CD4-positive, alpha-beta T cell treated with Interleukin-10 for 1 hour (primary cell): ENCODE measurements at regions not wholly inside any gene's neighbourhood (a gene's known extent, or its start where the extent isn't known, plus 50 kb on each side); places are given as distances from the start of the nearest gene placed in this dataset.
"Not testable (repeated sequence)": the region's sequence is repeated elsewhere in the genome, so short reads cannot be mapped to it uniquely, and the experiment has no call there.

Experiments
- DNase-seq: peaks from one replicate; pipeline ENCODE4 v3.0.0-alpha.2; 2020

DNA sequence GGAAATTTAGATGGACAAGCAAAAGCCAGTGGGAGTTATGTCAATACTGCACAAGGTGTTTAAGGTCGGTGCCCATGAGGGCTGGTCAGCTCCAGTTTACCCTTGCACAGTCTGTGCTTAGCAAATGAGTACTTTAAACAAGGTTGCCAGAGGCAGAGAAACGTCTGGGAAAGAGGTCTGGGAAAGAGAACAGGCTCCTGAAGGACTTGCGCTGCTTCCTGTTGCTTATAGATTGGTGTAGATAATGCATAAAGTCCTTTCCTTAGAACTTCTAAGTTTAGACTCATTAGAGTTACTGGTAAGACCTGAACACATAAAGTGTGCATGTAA lies 162.6 kb upstream of the P2RY1 start:
- no peak for DNase-seq

DNA sequence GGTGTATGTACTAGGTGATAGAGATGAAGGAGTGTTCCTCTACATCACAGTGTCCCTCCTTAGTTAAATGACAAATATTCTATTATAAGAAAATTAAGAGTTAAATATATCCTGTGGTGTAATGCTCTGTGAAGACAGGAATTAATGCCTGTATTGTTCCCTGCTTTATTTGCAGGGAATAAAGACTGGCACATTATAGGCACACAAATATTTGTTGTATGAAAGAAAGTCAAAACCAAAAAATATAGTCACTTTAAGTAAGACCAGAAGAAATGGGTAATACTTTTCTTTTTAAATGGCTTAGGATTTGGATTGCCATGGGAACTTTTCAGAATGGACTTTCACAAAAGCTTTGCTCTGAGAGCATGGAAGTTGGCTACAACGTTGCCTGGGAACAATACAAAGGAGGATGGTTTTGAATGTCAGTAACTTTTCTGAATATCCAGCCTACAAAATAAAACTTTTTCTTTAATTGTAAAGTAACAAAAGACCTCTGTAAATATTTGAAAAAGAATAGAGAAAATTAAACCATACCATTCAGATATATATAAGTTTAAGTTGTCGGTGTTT lies 158.0 kb upstream of the P2RY1 start:
- no peak for DNase-seq

DNA sequence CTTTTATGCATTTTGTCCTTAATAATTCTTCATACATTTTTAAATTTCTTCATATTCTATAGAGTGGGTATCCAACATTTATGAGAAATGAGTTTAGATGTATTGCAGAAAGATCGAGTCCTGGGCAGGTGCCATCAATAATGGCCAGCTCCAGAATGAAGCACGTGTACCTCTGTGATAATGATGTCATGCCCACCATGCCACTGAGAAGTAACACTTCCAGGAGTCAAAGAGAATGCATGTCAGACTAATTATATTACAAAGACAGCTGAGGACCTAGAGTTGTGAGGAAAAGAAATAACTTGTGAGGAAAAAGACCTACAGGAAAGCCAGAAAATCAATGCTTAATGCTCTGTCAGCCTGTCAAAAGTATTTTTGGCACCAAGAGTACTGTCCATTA lies 157.4 kb upstream of the P2RY1 start:
- DNase-seq, result no peak

DNA sequence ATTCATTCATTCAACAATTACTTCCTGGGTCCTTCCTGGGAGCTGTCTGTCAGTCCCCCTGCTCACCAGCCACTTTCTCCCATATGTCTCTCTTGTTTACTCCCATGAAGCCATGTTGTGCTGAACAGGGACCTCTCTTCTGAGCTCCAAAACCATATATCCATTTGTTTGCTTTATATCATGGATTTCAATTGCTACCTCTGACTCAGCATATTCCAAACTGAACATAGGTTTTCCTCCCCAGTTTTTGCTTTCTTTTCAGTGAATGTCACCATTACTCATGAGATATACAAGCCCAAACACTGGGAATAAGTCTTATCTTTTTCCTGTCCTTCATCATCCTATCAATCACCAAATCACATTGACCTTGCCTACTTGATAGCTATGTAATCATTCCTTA lies 152.5 kb upstream of the P2RY1 start:
- DNase-seq, result no peak

DNA sequence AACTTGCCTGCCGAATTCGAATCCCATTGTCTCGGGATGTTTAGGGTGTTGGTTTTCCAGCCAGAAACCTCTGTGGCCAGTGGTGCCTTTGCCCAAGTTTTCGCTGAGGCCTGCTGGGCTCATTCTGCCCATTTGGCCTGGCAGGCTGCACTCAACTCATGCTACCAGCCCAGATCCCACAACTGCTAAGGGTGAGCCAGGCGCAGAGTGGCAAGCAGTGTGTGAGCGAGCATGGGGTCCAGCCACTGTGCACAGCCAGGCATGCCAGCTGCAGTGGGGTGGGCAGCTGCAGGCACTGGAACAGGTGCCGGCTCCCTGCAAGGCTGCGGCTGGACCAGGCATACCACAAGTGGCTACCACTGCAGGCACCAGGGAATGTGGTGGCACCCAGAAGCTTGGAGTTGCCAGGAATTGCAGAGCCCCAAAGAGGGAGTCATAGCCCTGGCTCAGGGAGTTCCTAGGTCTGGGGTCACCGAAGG lies 151.4 kb upstream of the P2RY1 start:
- DNase-seq, result no peak

DNA sequence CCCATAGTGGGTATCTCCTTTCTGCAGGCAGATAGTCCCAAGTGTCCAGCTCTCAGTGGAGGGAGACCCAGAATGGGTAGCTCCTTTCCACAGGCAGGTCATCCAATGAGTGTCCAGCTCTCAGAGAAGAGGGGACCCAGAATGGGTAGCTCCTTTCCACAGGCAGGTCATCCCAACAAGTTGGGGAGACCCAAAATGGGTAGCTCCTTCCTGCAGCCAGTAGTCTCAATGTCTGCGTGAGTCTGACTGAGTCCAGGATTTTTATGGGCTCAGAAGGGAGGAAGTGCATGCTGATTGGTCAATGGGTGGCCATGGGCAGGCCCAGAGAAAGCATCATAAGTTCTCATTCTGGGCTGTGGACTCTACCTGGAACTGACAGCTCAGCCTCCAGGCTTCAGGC lies 150.7 kb upstream of the P2RY1 start:
- no peak for DNase-seq

DNA sequence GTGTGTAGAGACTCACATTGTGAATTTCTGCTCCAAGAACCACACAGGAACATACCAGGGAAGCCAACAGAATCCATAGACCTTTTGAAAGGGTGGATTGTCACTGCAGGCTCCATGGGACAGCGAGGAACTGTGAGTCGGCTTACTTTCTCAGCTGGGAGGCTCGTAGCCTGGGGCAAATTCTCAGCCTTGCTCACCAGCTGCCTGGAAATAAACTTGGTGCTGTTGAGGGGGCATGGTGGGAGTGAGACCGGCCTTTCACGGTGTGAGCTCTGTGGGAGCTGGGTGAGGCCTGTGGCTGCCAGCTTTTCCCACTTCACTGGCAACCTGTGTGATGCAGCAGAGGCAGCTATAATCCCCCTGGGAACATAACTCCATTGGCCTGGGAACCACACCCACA lies 146.6 kb upstream of the P2RY1 start:
- no peak for DNase-seq

DNA sequence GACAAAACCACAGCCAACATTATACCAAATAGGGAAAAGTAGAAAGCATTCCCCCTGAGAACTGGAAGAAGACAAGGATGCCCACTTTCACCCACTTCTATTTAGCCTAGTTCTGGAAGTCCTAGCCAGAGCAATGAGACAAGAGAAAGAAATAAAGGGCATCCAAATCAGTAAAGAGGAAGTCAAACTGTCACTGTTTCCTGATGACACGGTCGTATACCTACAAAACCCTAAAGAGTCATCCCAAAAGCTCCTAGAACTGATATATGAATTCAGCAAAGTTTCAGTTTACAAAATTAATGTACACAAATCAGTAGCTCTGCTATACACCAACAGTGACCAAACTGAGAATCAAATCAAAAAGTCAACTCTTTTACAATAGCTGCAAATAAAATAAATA lies 142.6 kb upstream of the P2RY1 start:
- not testable (repeated sequence) for DNase-seq

DNA sequence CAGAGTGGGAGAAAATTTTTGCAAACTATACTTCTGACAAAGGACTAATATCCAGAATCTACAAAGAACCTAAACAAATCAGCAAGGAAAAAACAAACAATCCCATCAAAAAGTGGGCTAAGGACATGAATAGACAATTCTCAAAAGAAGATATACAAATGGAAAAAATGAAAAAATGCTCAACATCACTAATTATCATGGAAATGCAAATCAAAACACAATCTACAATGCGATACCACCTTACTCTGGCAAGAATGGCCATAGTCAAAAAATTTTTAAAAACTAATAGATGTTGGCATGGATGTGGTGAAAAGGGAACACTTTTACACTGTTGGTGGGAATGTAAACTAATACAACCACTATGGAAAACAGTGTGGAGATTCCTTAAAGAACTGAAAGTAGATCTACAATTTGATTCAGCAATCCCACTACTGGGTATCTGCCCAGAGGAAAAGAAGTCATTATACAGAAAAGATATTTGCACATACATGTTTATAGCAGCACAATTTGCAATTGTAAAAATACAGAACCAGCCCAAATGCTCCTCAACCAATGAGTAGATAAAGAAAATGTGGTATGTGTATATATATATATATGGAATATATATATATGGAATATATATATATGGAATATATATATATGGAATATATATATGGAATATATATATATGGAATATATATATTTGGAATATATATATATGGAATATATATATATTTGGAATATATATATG lies 141.2 kb upstream of the P2RY1 start:
- DNase-seq, result not testable (repeated sequence)

DNA sequence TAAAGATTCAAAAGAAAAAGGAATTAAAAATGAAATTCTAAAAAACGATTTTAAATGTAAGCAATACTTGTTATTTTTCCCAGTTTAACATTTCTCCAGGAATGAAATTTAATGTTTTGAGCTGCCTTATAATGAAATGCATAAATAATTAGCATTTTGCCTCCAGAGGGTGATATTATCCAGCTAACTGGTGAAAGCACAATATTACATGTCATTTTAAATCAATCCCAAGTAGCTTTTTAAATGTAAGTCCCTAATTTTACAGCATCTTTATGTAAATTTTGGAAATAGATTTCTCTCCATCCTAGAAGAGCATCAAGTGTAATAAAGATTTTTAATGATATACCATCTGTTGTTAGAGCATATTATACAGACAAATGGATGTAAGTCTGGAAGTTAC lies 139.1 kb upstream of the P2RY1 start:
- DNase-seq, result no peak

DNA sequence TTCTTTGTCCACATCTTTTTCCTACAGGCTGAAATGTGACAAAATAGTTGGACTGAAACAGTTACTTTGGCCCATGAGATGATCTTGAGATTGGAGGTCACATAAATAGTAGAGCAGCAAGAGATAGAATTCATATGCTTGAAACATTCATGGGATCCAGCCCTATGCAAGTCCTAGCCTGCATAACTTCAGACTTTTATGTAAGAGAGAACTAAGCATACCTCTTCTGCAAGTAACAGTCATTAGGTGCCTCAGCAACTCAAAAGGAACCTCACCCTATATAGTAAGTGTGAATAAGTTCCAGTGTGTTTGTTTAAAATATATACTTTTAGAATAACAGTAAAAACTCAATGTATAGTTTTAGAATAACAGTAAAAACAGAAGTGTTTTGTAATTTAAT lies 138.0 kb upstream of the P2RY1 start:
- no peak for DNase-seq

DNA sequence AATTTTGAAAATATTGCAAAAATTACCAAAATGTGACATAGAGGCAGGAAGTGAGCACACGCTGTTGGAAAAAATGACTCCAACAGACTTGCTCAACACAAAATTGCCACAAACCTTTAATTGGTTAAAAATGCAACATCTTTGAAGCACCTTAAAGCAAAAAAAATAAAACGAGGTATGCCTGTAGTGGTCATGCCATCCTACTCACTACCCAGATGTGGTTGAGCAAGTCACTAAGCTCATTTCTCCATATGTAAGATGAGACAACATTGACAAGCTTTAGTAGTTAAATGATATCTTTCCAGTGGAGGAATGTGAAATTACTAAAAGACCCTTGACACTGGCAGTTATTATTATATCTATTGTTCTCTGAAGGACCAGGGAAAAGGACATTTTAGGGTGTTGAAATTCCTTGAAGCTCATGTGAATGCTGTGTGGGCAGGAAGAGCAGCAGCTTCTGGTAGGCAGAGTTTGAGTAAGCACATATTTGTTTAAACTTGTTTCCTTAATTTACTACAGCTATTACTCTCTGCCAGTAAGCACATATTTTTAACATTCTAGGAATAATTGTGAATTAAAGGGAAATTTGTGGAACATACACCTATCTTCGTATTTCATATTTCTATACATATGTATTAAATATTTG lies 131.6 kb upstream of the P2RY1 start:
- DNase-seq, result no peak

DNA sequence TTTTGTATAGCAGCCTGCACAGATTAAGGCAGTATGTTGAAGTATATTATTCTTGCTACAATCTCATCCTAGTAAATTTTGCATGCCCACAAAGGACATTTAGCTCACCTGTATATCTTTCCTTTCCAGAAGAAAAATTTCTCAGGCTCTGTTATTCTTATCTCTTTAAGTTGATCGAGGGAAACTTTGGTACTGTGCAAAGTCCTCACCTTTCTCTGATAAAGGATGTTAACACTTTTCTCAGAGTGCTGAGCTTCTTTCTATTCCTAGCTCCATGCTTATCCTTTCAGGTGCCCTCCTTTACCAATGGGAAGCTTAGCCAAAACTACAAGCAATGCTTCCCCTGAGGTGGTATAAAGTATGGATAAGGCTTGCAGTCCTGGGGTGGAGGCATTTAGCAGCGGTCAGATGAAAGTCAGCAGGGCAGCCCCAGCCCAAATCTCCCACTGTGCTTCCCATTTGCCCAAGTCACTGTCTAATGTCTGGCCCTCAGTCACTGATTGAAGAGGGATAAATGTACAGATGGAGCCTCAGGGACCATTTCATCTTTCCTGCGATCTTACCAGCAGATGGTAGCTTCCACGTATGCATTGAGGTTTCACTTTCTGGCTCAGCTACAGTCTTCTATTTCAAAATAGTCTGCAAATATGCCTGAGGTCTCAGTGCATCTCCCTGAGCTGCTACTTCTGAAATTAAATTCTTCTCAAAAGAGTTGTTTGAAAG lies 127.8 kb upstream of the P2RY1 start:
- no peak for DNase-seq

DNA sequence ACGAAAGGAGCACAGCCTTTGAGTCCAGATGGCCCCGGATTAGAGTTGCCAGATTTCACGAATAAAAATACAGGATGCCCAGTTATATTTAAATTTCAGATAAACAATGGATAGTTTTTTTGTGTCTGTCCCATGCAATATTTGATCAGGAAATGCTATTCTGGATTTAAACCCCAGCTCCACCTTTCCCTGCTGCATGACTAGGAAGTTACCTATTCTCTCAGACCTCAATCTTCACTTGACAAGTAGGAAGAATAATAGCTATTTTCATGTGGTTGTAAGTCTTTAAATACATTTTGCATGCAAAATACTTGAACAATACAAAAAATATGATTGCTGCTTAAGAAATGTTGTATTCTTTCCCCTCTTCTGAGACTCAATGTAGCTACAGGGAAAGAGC lies 125.3 kb upstream of the P2RY1 start:
- DNase-seq, result no peak

DNA sequence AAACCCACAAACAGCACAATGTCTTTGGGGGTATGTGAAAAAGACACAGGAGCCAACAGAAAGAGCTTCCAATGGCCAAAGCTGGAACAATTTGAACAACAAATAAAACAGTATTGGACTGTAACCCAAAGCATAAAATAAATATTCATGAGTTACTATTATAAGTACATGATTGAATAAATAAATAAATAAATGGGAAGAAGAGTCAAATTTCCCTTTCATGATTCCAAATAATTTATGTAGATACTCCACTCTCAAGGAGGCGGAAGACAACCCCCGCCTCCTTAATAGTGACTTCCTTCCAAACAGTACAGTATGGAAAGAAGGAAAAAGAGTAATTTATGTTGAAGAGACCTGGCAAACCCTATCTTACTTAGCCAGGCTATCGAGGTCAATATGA lies 124.4 kb upstream of the P2RY1 start:
- no peak for DNase-seq

DNA sequence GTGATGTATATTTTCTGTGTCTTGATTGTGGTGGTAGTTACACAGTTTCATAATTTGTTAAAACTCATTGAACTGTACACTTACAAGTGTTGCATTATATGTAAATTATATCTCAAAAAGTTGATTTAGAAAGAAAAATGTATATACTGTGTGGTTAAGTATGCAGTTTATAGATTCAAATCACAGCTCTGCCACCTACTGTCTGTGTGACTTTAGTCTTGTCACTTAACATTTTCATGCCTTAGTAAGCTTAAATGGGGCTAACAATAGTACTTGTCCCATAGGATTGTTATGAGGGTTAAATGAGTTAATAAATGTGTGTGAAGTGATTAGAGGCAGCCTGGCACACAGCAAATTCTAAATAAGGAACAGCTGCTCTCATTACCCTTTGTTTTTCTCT lies 120.9 kb upstream of the P2RY1 start:
- no peak for DNase-seq

DNA sequence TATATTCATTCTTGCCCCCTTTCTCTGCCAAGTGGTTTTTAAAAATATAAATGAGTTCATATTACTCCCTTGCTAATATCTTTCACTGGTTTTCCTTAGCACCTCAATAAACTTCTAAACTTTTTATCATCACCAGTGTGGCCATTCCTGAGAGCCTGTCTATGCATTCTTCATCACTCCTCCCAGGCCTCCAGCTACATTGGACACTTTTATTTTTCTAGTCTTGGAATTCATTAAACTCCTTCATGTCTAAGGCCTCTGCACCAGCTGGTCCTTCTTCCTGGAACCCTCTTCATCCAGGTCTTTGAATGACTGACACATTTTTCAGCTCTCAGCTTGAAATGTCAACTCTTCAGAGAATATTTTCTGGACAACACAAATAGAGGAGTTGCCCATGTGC lies 120.4 kb upstream of the P2RY1 start:
- no peak for DNase-seq

DNA sequence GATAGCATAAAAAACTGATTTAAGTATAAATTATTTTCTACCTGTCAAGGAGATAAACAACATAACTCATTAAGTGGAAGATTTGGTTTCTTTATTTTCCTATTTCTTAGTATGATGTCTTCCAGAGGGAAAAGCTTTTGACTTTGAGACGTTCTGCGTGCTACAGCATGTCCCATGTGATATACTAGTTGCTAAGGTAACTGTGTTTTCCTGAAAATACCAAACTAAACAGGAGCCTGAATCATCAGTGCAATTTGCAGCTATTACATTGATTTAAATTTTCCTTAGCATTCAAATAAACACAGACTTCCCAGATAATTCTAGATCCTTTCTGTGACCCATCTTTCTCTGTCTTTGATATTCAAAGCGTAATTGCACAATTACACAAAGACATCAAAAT lies 117.7 kb upstream of the P2RY1 start:
- DNase-seq, result no peak

DNA sequence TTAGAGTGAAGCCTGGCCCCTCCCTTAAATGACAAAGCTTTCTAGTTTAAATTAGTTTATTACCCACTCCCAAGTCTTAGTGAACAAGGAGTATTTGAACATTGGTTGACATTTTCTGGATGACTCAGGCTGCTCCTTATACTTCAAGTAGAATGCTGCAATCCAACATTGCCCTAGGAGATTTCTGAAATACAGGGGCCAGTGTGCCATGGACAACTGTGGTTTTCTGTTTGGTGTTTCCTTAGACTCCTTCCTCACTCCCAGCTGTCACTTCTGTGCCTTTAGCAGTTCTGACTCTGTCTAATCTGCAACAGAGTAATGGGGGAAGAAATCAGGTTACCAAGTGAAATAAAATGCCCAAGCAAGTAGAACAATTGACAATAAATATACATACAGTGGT lies 116.1 kb upstream of the P2RY1 start:
- DNase-seq, result no peak

DNA sequence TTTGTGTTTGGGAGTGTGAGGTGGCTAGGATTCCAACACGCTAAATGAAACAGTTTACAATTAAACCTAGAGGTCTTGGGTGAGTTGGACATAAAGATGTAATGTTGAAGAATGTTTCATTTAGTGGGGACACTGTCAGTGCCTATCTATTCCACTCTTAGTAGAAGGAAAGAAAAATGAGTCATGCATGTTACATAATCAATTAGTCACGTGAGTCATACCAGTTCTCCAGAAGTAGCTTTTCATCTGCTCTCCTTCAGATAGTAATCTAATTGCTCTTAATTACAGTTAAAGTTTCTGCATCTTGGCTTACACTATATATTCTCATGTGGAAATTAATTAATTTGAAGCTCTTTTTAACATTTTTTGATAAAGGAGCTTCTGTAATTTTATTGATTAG lies 115.7 kb upstream of the P2RY1 start:
- no peak for DNase-seq

DNA sequence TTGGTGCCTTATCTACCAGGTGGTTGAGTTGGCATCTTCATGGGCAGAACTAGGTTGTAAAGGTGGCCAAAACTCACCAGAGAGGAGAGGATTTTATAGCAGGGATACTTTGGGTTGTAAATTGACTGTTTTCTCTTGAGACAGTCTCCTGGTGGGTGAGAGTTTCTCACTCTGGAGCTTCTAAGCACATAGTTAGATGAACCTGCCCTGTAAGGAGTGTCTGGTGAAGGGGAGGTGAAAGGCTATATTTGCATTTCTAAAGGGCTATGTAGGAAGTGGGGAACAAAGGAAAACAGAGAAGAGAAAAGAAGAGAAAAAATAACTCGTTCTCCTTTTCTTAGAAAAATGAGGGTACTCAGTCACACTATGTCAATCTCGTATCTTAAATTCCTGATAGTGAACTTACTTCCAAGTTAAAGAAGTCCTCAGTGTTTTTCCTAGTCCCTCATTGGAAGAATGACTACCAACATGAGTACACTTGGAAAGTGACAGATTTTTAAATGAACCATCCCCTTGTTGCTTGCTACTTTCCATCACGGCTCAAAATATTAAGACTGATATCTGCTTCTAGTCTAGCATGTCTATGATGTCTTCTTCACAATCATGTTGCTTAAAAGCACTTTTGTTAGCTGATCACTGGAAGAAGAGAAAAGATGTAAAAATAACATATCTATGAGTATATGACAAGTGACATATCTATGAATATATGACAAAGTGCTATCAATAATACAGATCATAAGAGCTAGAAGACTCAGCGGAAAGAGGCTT lies 113.8 kb upstream of the P2RY1 start:
- no peak for DNase-seq

DNA sequence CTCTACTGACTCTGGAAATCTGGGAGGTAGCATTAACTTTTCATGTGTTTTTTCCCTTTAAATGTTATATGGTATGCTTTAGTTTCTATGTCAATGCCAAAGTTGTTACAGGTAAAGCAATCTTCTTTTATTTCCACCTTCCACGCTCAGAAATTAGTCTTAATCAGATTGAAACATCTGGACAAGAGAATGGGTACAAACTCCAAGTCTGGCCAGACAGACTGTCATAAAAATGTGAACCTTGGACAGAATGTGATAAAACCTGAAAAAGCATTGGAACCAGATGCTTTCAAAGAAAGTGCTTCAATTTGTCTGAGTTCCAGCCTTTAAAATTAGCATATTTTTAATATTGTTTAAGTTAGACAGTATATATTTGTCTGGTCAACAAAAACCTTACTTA lies 110.7 kb upstream of the P2RY1 start:
- no peak for DNase-seq
